Astrocyte (in vitro differentiated cells and primary cell): ENCODE measurements at regions not wholly inside any gene's neighbourhood (a gene's known extent, or its start where the extent isn't known, plus 50 kb on each side); places are given as distances from the start of the nearest gene placed in this dataset.

Source experiments
- DNase-seq: peaks from one replicate; pipeline ENCODE4 v3.0.0-alpha.2; 2010; ENCODE audit warnings: low read depth
- FAIRE-seq: peaks from 2 replicates; lab custom pipeline; 2011; peaks lifted over from hg19 to GRCh38; lab: Jason Lieb, UNC
- H2AFZ ChIP-seq: 2 replicates; pipeline ENCODE4 v1.6.0; 2012; ENCODE audit warnings: low read depth, low read length, inconsistent platforms
- H3K27ac ChIP-seq: 2 replicates; pipeline ENCODE4 v1.5.1; 2011; ENCODE audit warnings: low read depth, low read length, inconsistent platforms
- H3K27me3 ChIP-seq: 2 replicates; pipeline ENCODE4 v1.6.0; 2011; ENCODE audit warnings: low read length, inconsistent platforms; ENCODE audit not compliant: insufficient read depth
- H3K36me3 ChIP-seq: 2 replicates; pipeline ENCODE4 v1.5.1; 2011; ENCODE audit warnings: low read length, inconsistent platforms; ENCODE audit not compliant: insufficient read depth
- H3K4me1 ChIP-seq: 2 replicates; pipeline ENCODE4 v1.5.1; 2011; ENCODE audit warnings: low read length, inconsistent platforms; ENCODE audit not compliant: insufficient read depth
- H3K4me2 ChIP-seq: 2 replicates; pipeline ENCODE4 v1.6.0; 2012; ENCODE audit warnings: low read length, inconsistent platforms
- H3K4me3 ChIP-seq: 2 replicates; pipeline ENCODE4 v1.5.1; 2011; ENCODE audit warnings: low read depth, mild to moderate bottlenecking, low read length, inconsistent platforms; ENCODE audit not compliant: insufficient read depth
- H3K79me2 ChIP-seq: 2 replicates; pipeline ENCODE4 v1.6.0; 2012; ENCODE audit warnings: mild to moderate bottlenecking, low read length, inconsistent platforms; ENCODE audit not compliant: insufficient read depth
- H3K9ac ChIP-seq: 2 replicates; pipeline ENCODE4 v1.6.0; 2012; ENCODE audit warnings: mild to moderate bottlenecking, low read length, inconsistent platforms
- H3K9me3 ChIP-seq: 2 replicates; pipeline ENCODE4 v1.5.1; 2012; ENCODE audit warnings: low read depth, mild to moderate bottlenecking, low read length, inconsistent platforms; ENCODE audit not compliant: insufficient read depth
- H4K20me1 ChIP-seq: 2 replicates; pipeline ENCODE4 v1.6.0; 2012; ENCODE audit warnings: low read length, inconsistent platforms; ENCODE audit not compliant: insufficient read depth
- H3K27ac Mint-ChIP-seq: one replicate; pipeline ENCODE4 v1.8.0; 2021; ENCODE audit warnings: mild to moderate bottlenecking, mixed read lengths; ENCODE audit not compliant: unreplicated experiment
- H3K27me3 Mint-ChIP-seq: one replicate; pipeline ENCODE4 v1.8.0; 2021; ENCODE audit warnings: low read depth, mixed read lengths; ENCODE audit not compliant: unreplicated experiment
- H3K36me3 Mint-ChIP-seq: one replicate; pipeline ENCODE4 v1.8.0; 2021; ENCODE audit warnings: low read depth, mixed read lengths; ENCODE audit not compliant: unreplicated experiment
- H3K4me1 Mint-ChIP-seq: one replicate; pipeline ENCODE4 v1.8.0; 2021; ENCODE audit warnings: low read depth, mixed read lengths; ENCODE audit not compliant: unreplicated experiment
- H3K4me3 Mint-ChIP-seq: one replicate; pipeline ENCODE4 v1.8.0; 2021; ENCODE audit warnings: mild to moderate bottlenecking, moderate library complexity, mixed read lengths; ENCODE audit not compliant: unreplicated experiment
- H3K9me3 Mint-ChIP-seq: one replicate; pipeline ENCODE4 v1.8.0; 2021; ENCODE audit warnings: mild to moderate bottlenecking, mixed read lengths; ENCODE audit not compliant: unreplicated experiment
- EZH2 ChIP-seq: IDR thresholded peaks from 2 replicates; pipeline ENCODE4 v1.6.1; 2012; ENCODE audit warnings: mild to moderate bottlenecking, low read length, inconsistent platforms; ENCODE audit not compliant: insufficient read depth
- TF ChIP-seq, protein P1 (sequence below): IDR thresholded peaks from 2 replicates; pipeline ENCODE4 v1.5.1; 2011; ENCODE audit warnings: low read depth, mild to moderate bottlenecking, inconsistent platforms, low read length, moderate library complexity; ENCODE audit not compliant: insufficient read depth

- H3K9me3 ChIP-seq = no peaks in the 10 kb centered on the region
- peaks cover 2% of the 10 kb centered on the region for H3K4me1 Mint-ChIP-seq
- H3K4me2 ChIP-seq = no peak overlapping the region
- no peak for DNase-seq
- no peak overlapping the region for H3K27ac ChIP-seq
- FAIRE-seq = no peak
- no peaks in the 10 kb centered on the region for H3K79me2 ChIP-seq
- no peak overlapping the region for H3K4me3 ChIP-seq
- no peak overlapping the region for H3K27ac Mint-ChIP-seq
- no peaks in the 10 kb centered on the region for H3K4me1 ChIP-seq
- H3K36me3 ChIP-seq = no peaks in the 10 kb centered on the region
- H4K20me1 ChIP-seq = no peaks in the 10 kb centered on the region
- H3K36me3 Mint-ChIP-seq = no peaks in the 10 kb centered on the region
- H3K9ac ChIP-seq = no peak overlapping the region
- H3K27me3 ChIP-seq = no peaks in the 10 kb centered on the region
- H3K4me3 Mint-ChIP-seq = no peak overlapping the region
- no peak overlapping the region for H2AFZ ChIP-seq
- no peak for TF ChIP-seq EZH2
- TF ChIP-seq, protein P1, sequence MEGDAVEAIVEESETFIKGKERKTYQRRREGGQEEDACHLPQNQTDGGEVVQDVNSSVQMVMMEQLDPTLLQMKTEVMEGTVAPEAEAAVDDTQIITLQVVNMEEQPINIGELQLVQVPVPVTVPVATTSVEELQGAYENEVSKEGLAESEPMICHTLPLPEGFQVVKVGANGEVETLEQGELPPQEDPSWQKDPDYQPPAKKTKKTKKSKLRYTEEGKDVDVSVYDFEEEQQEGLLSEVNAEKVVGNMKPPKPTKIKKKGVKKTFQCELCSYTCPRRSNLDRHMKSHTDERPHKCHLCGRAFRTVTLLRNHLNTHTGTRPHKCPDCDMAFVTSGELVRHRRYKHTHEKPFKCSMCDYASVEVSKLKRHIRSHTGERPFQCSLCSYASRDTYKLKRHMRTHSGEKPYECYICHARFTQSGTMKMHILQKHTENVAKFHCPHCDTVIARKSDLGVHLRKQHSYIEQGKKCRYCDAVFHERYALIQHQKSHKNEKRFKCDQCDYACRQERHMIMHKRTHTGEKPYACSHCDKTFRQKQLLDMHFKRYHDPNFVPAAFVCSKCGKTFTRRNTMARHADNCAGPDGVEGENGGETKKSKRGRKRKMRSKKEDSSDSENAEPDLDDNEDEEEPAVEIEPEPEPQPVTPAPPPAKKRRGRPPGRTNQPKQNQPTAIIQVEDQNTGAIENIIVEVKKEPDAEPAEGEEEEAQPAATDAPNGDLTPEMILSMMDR = no peak
- no peaks in the 10 kb centered on the region for H3K27me3 Mint-ChIP-seq
- H3K9me3 Mint-ChIP-seq = peaks cover 7% of the 10 kb centered on the region
These were observed 749.4 kb downstream of the XPNPEP1 start for GRCh38 chr10:109173937-109174336.

GRCh38 chr10:109173121-109173520, 750.2 kb downstream of the XPNPEP1 start:
- Histone ChIP-seq H3K4me2 (no peak overlapping the region), H3K4me3 (no peak overlapping the region), H3K9ac (no peak overlapping the region), H3K27me3 (no peaks in the 10 kb centered on the region), H4K20me1 (no peaks in the 10 kb centered on the region), H3K27ac (no peak overlapping the region), H3K9me3 (no peaks in the 10 kb centered on the region), H2AFZ (no peak overlapping the region), H3K79me2 (no peaks in the 10 kb centered on the region), H3K36me3 (no peaks in the 10 kb centered on the region), H3K4me1 (no peaks in the 10 kb centered on the region)
- Mint-ChIP-seq H3K27ac (no peak overlapping the region), H3K36me3 (no peaks in the 10 kb centered on the region), H3K9me3 (peaks cover 7% of the 10 kb centered on the region), H3K27me3 (no peaks in the 10 kb centered on the region), H3K4me3 (no peak overlapping the region), H3K4me1 (peaks cover 2% of the 10 kb centered on the region)
- FAIRE-seq (no peak), DNase-seq (no peak)
- TF ChIP-seq, protein P1 = no peak
- no peak for TF ChIP-seq EZH2

DNA sequence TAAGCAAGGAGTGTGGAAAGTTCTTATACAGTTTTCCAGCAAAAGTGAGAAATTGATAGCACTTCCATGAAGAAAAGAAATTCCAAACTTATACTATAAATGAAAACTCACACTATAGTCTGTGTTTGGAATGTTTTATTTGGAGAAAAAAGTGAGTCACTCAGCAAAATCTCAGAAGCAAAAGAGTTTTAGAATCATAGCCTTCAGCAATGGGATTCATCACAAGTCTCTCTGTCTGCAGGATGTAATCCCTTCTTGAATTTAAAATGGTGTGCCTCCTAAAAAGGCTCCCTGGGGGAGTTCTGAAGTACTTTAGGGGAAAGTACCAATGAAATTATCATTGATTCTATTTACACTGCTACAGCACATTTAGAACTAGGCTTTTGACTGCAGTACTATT, 756.4 kb downstream of the XPNPEP1 start:
- TF ChIP-seq EZH2 = no peak
- TF ChIP-seq, protein P1 = no peak
- no peaks in the 10 kb centered on the region for H3K9me3 ChIP-seq
- no peak overlapping the region for H3K27ac ChIP-seq
- H3K9ac ChIP-seq = no peak overlapping the region
- peaks cover 2% of the 10 kb centered on the region for H3K36me3 Mint-ChIP-seq
- H3K27me3 Mint-ChIP-seq = no peaks in the 10 kb centered on the region
- DNase-seq (no peak), FAIRE-seq (no peak)
- H3K4me2 ChIP-seq = no peak overlapping the region
- no peaks in the 10 kb centered on the region for H3K36me3 ChIP-seq
- H3K4me1 Mint-ChIP-seq = no peaks in the 10 kb centered on the region
- no peaks in the 10 kb centered on the region for H3K4me1 ChIP-seq
- no peak overlapping the region for H3K4me3 ChIP-seq
- H3K79me2 ChIP-seq = no peaks in the 10 kb centered on the region
- peaks cover 3% of the 10 kb centered on the region for H3K9me3 Mint-ChIP-seq
- no peak overlapping the region for H3K27ac Mint-ChIP-seq
- no peak overlapping the region for H3K4me3 Mint-ChIP-seq
- H2AFZ ChIP-seq = no peak overlapping the region
- H3K27me3 ChIP-seq = no peaks in the 10 kb centered on the region
- H4K20me1 ChIP-seq = no peaks in the 10 kb centered on the region
